ENCODE measurements at regions not wholly inside any gene's neighbourhood (a gene's known extent, or its start where the extent isn't known, plus 50 kb on each side); places are given as distances from the start of the nearest gene placed in this dataset.

GRCh38 chr6:40197371-40197770 is 263.1 kb upstream of the MOCS1 start (continued):
- TF ChIP-seq USF1 (IDR thresholded peaks at IDR 0.05; ENCODE audit: borderline replicate concordance, low read depth), result no peak
- no peak for TF ChIP-seq GATA2 (CRISPR knock-in tag; IDR thresholded peaks at IDR 0.05)

- Histone ChIP-seq H3K27ac (ENCODE audit: low read depth in 2 of 2, low read length in 1 of 2) (no peak overlapping the region), H2AFZ (ENCODE audit: low read depth) (no peak overlapping the region), H3K27me3 (ENCODE audit: insufficient read depth) (no peaks in the 10 kb centered on the region), H3F3A (replicated peaks; ENCODE audit: insufficient read depth) (no peaks in the 10 kb centered on the region), H3K4me3 (ENCODE audit: low read depth in 2 of 2, low read length in 1 of 2) (no peak overlapping the region), H3K9me3 (no peaks in the 10 kb centered on the region), H3K9me2 (no peaks in the 10 kb centered on the region), H3K9ac (no peak overlapping the region), H3K36me3 (replicated peaks in 1 of 2; ENCODE audit: control insufficient read depth in 1 of 2, insufficient read depth in 2 of 2, low read length in 1 of 2) (no peaks in the 10 kb centered on the region), H3K4me1 (ENCODE audit: control insufficient read depth in 1 of 2, insufficient read depth in 2 of 2, low read depth in 1 of 2, low read length in 1 of 2) (no peaks in the 10 kb centered on the region), H4K20me1 (ENCODE audit: insufficient read depth) (no peaks in the 10 kb centered on the region), H3K79me2 (ENCODE audit: insufficient read depth) (no peaks in the 10 kb centered on the region), H3K4me2 (no peak overlapping the region)
- no peak for DNase-seq
- ChIA-PET POLR2A (no interaction called here), CTCF (no interaction called here)
- TF ChIP-seq MXI1 (IDR thresholded peaks at IDR 0.05; ENCODE audit: low read depth, low read length), result no peak
- no peak for TF ChIP-seq REST (IDR thresholded peaks at IDR 0.05; ENCODE audit: low read depth, low read length)
- no peak for TF ChIP-seq YY1 (IDR thresholded peaks at IDR 0.05; ENCODE audit: low read depth)
- no peak for TF ChIP-seq MEF2A (IDR thresholded peaks at IDR 0.05; ENCODE audit: borderline replicate concordance, low read depth)
- no peak for TF ChIP-seq TCF12 (IDR thresholded peaks at IDR 0.05)
- no peak for TF ChIP-seq NFIC (IDR thresholded peaks at IDR 0.05; ENCODE audit: borderline replicate concordance)
- TF ChIP-seq SMC3 (IDR thresholded peaks at IDR 0.05; ENCODE audit: low read depth, low read length), result no peak
- no peak for TF ChIP-seq FOSL2 (IDR thresholded peaks at IDR 0.05; ENCODE audit: borderline replicate concordance, low read depth)
- no peak for TF ChIP-seq CTCF (IDR thresholded peaks at IDR 0.05)
- no peak for TF ChIP-seq IRF3 (IDR thresholded peaks at IDR 0.05; ENCODE audit: low read depth, low read length)
- no peak for TF ChIP-seq MAX (IDR thresholded peaks at IDR 0.05; ENCODE audit: low read depth)
- TF ChIP-seq USF1 (IDR thresholded peaks at IDR 0.05; ENCODE audit: borderline replicate concordance, low read depth), result no peak
- TF ChIP-seq NRF1 (IDR thresholded peaks at IDR 0.05; ENCODE audit: low read depth, low read length), result no peak
- no peak for TF ChIP-seq POLR2AphosphoS5 (IDR thresholded peaks at IDR 0.05; ENCODE audit: low read depth, low read length)
- TF ChIP-seq TAF1 (IDR thresholded peaks at IDR 0.05; ENCODE audit: borderline replicate concordance, low read depth, low read length), result no peak
- no peak for TF ChIP-seq RFX5 (IDR thresholded peaks at IDR 0.05; ENCODE audit: low read length)
- TF ChIP-seq TEAD4 (IDR thresholded peaks at IDR 0.05; ENCODE audit: borderline replicate concordance, insufficient read depth), result no peak
- TF ChIP-seq FOXJ3 (CRISPR knock-in tag; IDR thresholded peaks at IDR 0.05), result no peak
- TF ChIP-seq SIN3A (IDR thresholded peaks at IDR 0.05; ENCODE audit: borderline replicate concordance, low read depth, low read length), result no peak
- 37% methylated on average over 4 of the region's 4 CpGs for WGBS (ENCODE audit: low lambda C conversion rate)
Measured at GRCh38 chr6:40196135-40196518, 261.9 kb upstream of the MOCS1 start.
